Esophagus muscularis mucosa (tissue), 4 donors: ENCODE measurements at regions not wholly inside any gene's neighbourhood (a gene's known extent, or its start where the extent isn't known, plus 50 kb on each side); places are given as distances from the start of the nearest gene placed in this dataset.

Experiments used
- CTCF ChIP-seq, 3 experiments: fragments of 200-600 bp in 2 of 3; fragments of 450-650 bp in 1 of 3; sonication (generic) in 2 of 3; IDR thresholded peaks; one replicate each; pipeline ENCODE4 v1.5.1; 2017 to 2019; ENCODE audit warnings: antibody characterized with exemption in 3 of 3, mild to moderate bottlenecking in 2 of 3, moderate library complexity in 1 of 3
- EP300 ChIP-seq: sonication (generic); formaldehyde crosslinking; IDR thresholded peaks from one replicate; pipeline ENCODE4 v1.6.1; 2017; ENCODE audit warnings: antibody characterized with exemption
- POLR2A ChIP-seq: fragments of 450-650 bp; IDR thresholded peaks from one replicate; pipeline ENCODE4 v1.6.1; 2017; ENCODE audit warnings: antibody characterized with exemption, moderate library complexity, mild to moderate bottlenecking, low read depth
- POLR2AphosphoS5 ChIP-seq, 2 donors: sonication (generic); formaldehyde crosslinking; IDR thresholded peaks; one replicate each; pipeline ENCODE4 v1.6.1; 2017; ENCODE audit warnings: antibody characterized with exemption in 2 of 2

DNA sequence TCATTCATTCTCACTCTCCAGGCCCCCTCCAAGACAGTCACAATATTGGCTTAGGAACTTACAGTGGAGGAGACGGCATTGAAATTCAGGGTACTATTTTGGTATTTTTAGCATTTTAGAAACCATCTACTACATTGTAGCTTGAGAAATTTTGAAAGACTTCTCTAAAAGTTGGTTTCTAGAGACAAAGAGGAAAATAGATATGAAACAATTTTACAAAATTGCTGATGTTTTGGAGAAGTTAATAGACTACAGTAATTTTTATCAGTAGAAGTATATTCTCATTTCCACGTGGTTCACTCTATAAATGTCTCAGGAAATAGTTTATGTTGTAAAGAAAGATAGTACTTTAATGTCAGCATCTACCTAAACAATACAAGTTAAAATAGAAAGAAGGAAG, 63.2 kb upstream of the ZSWIM6 start:
- no peak for TF ChIP-seq CTCF (IDR thresholded peaks at IDR 0.05)
- no peak for TF ChIP-seq EP300
- TF ChIP-seq POLR2A: no peak
- no peak for TF ChIP-seq POLR2AphosphoS5 (IDR thresholded peaks at IDR 0.05)
